ENCODE measurements at regions not wholly inside any gene's neighbourhood (a gene's known extent, or its start where the extent isn't known, plus 50 kb on each side); places are given as distances from the start of the nearest gene placed in this dataset.

DNA sequence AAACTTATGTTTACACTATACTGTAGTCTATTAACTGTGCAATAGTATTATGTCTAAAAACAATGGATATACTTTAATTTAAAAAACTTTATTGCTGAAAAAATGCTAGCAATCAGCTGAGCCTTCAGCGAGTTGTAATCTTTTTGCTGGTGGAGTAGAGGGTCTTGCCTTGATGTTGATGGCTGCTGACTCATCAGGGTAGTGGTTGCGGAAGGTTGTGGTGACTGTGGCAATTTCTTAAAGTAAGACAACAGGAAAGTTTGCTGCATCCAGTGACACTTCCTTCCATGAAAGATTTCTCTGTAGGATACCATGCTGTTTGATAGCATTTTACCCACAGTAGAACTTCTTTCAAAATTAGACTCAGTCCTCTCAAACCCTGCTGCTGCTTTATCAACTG is 234.7 kb upstream of the CSF3R start:
- no peak for DNase-seq

DNA sequence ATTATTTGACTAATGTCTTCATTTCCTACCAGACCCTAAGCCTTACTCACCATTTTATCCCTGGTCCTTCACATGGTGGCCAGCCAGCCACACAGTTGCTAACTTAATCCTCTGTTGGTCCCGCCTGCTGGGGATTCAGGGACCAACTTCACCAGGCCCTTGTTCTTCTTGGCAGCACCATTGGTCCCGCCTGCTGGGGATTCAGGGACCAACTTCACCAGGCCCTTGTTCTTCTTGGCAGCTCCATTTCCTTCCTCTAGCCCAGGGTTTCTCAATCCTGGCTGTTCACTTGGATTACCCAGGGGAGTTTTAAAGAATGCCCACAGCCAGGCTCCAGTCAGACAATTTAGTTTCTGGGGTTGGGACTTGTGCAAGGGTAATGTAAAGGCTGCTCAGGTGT is 233.1 kb upstream of the CSF3R start:
- DNase-seq = no peak

DNA sequence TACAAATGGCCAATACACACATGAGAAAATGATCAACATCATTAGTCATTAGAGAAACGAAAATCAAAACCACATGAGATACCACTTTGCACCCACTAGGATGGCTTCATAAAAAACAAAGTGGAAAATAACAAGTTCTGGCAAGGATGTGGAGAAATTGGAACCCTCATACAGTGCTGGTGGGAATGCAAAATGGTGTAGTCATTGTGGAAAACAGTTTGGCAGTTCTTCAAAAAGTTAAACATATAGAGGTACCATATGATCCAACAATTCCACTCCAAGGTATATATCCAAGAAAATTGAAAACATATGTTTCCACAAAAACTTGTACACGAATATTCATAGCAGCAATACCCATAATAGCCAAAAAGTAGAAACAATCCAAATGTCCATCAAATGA is 231.6 kb upstream of the CSF3R start:
- no peak for DNase-seq

DNA sequence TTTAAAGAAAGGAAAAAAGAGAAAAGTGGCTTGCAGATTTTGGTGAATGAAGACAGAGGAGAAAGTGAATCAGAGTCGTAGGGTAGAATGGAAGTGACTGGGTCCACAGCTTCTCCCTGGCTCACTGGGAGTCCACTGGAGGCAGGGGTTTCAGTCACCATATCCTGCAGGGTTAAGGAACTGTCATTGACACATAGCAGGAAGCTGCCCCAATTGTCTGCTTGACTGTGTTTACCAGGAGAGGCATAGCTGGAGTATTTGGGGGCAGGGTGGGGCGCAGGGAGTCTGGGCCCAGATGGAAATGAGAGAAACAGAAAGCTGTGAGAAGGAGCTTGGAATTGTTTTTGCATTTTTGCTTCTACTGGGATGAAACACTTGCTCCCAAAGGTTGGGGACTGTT is 228.8 kb upstream of the CSF3R start:
- DNase-seq = no peak

DNA sequence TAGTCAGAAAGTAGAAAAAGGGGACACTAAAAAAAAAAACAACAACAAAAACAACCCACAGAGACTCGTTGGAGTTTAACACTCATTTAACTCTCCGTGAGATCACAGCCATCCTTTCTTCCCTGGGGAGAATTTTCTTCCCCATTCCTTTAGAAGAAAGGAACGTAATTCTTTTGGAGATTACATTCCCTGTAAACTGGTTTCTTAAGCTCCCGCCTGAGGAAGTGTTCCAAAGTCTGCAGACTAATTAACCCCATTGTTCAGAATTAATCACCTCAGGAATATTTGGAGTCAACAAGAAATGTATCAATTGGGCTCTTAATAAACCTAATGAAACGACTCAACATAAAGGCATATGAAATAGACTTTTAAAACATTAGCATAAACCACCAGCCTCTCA is 228.2 kb upstream of the CSF3R start:
- DNase-seq = no peak

DNA sequence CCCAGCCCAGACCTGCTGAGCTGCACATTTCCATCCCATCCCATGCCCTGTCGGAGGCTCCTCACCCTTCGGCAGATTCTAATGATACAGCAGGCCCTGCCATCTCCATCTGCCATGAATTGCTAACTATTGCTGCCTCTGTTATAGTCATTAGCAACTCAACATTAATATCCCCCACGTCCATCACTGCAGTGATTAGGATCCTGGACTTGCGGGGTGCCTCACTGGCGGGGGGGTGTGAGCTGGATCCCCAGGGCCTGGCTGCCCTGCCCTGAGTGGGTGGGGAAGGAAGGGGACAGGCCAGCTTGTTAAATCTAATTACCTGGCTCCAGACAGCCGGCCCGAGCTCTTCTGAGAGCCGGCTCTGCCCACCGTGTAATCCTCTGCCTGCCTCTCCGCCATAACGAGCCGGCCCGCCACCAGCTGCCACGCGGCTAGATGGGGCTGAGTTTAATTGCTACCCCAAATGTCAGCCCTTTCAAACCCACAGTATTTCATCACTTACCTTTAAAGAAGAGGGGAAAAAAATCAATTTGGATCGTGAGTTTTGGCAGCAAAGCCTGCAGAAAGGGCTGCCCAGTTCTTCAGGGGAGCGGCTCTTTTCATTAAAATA is 227.3 kb upstream of the CSF3R start:
- no peak for DNase-seq

DNA sequence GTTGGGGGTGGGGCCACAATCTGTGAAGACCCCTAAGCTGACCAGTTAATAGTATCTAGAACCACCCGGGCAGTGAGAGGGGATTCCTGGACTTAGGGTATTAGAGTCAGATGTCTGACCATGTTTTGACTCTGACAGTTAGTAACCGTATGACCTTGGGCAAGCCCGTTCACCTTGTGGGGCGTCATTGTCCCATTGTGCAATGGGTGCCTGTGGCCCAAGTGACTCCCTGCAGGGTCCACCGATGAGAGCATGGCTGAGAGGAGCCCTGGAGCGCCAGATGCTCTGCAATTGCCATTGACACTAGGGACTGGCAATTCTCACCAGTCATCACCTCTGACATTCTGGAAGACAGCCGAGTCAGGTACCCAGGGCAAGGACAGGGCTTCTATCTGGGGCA is 225.9 kb upstream of the CSF3R start:
- no peak for DNase-seq

DNA sequence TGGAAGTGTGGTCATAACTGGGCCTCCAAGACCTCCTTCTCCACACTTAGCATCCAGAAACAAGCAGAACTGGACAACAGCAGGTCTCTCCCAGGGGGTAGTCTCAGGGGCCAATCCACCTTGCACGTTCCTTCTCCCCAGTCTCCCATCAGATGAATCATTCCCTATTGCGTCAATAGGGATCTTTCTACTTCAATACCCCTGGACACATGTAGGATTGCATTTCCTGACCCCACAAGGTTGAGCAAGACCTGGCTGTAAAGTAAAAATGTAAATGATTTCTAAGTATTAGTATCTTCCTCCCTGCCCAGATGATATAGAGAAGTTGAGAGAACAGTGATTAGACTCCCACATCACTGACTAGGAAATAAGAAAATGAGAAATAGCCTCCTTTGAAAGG is 224.5 kb upstream of the CSF3R start:
- no peak for DNase-seq

DNA sequence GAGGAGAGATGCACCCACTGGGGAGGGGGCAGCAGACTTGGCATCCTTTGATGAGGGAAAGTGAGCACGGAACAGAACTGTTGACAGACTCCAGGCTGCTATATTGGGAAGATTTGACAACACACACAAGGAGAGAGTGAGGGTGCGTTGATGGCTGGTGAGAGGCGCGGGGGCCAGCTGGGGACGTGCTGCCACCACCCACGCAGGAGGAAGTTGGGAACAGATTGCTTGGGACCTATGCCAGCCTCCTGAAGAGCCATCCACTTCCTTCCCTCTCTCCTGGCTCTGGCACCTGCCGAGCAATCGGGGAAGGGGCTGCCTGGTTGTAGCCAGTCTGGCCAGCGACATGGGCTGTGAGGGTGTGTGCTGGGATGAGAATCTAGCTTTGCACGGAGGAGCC is 223.7 kb upstream of the CSF3R start:
- no peak for DNase-seq

DNA sequence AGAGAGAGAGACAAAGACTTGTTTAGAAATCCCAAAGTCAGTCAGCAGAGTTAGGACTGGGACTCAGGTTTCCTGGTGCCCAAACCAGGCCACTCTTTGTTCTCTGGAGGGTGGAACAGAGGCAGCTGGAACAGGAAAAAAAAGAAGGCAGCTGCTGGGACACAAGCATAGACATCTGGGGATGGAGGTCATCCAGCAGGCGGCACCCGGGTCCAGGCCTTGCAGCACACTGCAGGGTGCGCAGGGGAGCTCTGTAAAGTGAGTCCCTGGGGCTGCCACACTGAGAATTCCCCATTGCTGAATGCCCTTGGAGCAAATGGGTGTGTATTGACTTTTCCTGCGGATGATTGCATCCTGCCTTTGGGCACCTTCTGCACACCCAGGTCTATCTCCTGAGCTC is 222.9 kb upstream of the CSF3R start:
- no peak for DNase-seq

DNA sequence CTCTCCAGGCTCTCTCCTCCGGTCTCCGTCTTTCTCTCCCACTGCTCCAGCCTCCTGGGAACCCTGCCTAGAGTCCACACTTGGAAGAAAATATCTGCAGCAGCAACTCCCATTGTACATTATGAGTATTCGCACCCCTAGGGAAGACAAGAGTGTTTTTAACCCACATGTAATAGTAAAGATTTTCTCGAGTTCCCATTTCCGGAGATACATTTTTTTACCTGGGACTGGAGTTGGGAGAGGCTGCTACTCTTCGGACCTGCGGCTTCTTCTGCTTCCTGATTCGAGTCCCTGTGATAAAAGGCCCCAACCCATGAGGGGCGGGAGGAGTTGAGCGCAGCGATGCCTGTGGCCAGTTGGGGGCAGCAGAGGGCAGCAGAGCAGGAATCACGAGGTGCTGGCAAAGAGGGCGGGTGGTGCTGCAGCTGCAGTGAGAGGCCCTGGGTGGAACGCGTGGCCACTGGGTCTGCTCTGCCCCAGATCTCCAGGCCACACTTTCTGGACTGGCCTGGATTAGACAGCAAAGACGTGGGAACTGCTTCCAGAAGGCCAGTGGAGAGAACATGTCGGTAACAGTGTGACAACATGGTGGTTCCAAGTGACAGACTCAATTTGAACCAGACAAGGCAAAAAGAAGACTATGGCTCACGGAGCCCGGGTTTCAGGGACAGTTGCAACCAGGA is 221.0 kb upstream of the CSF3R start:
- DNase-seq = peak; percentile 48

DNA sequence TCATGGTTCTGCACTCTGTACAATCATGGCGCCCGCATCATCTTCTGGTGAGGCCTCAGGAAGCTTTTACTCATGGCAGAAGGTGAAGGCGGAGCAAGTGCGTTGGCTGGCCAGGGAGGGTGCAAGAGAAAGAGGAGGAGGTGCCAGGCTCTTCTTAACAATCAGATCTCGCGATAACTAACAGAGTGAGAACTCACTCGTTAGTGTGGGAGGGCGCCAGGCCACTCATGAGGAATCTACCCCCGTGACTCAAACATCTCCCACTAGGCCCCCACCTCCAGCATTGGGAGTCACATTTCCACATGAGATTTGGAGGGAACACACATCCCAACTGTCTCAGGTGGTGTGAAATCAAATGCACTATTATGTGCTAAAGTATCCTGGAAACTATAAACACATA is 220.2 kb upstream of the CSF3R start:
- DNase-seq = no peak

DNA sequence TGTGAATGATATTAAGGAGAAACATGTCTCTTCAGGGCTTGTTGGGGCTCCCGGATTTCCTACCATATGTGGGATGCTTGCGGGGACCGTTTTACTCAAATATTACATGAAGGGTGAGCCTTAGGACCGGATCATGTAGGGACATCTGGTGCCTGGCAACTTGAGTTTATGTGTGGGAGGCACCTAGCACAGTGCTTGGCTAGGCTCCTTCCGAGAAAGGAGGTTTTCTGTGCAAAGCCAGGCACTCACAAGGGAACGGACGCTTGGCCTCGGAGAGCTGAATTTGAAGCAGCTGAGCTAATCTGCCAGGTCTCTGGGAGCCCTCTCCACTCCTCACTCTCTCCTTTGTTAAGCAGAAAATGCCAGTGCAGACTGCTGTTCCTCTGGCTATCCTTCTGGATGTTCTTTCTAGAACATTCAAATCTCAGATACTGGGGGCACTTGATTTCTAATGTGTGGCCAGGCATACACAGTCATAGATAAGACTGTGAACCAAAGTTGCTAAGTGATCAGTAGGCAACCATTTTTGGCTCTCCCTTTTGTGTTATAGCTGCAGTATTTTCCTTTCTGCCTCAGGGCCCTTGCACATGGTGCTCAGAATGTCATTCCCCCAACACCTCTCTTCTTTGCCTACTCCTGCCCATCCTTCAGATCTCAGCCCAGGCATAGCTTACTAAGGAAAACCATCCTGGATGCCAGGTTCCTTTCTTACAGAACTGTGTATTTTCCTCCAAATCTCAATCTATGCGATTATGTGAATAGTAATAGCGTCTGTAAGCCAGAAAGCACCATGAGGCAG is 216.6 kb upstream of the CSF3R start:
- DNase-seq = no peak

DNA sequence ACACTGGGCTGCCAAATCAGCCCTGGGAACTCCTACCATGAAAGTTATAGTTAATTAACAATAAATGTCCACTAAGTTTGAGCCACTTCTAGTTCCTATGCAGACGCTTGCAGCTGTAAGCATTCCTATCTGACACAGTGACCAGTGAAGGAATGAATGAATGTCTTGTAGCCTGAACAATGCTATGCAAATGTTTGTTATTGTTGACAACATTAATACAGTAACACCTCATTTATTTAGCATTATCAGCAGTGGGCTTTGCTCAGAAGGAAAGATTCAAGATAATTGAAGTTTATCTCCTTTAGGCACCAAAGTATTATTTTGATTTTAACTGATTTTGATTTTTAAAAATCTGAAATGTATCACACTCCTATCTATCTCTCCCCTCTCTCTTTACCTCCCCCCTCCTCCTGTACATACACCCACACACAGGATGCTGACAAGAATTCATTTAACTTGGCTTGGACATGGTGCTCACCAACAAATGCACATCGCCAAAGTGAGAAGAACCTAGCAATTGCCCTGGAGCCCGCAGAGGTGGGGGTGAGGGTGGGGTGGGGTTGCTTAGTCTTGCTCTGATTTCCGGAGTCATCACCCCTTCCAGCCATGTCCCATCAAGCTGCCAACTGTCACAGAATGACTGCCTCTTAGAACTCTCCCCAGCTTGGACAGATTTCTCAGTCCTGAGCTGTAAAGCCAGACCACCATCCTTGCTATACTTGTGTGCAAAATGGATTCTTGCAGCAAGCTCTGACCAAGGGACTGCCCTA is 215.3 kb upstream of the CSF3R start:
- no peak for DNase-seq

DNA sequence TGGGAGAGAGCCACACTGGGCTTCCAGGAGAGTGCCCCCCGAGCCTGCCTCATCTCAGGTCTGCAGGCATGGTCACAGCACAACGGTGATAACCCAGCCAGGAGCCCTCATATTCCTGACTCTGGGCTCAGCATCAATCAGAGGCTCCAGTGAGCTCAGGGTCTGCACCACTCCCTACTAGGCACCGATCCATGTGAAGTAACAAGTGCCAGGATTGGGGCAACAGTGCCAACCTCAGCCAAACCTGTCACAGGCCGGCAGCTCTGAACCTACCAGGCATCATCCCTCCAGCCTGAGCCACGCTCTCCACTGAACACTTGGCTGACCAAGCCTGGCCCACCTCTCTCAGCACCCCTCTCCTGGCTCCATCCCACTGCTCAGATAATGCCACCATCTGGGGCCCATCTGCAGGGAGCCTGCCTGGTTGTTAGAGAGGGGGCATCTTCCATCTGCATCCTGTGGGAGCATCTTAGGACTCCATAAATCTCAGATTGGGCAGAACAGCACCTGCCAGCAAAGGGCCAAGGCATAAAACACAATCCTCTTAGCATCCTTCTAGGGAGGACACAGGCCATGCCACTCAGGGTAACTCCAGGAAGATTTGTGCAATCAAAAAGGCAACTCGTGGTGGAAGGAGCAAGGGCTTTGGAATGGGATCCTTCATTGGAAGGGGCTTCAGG is 213.7 kb upstream of the CSF3R start:
- DNase-seq = no peak

DNA sequence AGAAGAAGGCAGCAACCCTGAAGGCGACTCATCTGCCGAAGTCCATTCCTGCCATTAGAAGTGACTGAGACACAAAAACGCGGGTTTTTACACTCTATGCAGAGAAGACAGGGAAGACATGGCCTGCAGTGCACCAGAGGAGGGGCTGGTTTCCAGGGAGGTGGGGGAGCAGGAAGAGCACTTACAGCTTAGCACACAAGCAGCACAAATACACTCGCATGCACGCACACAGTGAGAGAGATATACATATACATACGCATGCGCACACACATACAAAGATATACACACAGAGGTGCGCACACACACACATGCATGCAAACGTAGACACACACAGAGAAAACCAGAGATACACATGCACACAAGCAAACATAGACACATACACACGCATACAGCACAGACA is 210.9 kb upstream of the CSF3R start:
- no peak for DNase-seq

DNA sequence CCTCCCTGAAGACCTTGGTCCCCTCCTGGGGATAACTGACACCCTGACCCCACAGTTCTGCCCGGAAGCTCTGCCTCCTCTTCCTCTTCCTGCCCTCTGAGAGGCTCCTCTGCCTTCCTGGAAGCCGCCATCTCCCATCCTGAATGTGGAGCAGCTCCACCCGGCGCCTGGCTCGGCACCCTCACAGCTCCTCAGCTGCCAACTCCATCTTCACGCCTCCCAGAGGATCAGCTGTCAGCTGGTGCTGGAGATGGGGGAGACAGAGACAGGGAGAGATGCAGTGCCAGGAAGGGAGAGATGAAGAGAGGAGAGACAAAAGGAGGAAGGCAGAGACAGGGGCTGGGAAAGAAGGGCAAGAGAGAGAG is 210.4 kb upstream of the CSF3R start:
- no peak for DNase-seq

DNA sequence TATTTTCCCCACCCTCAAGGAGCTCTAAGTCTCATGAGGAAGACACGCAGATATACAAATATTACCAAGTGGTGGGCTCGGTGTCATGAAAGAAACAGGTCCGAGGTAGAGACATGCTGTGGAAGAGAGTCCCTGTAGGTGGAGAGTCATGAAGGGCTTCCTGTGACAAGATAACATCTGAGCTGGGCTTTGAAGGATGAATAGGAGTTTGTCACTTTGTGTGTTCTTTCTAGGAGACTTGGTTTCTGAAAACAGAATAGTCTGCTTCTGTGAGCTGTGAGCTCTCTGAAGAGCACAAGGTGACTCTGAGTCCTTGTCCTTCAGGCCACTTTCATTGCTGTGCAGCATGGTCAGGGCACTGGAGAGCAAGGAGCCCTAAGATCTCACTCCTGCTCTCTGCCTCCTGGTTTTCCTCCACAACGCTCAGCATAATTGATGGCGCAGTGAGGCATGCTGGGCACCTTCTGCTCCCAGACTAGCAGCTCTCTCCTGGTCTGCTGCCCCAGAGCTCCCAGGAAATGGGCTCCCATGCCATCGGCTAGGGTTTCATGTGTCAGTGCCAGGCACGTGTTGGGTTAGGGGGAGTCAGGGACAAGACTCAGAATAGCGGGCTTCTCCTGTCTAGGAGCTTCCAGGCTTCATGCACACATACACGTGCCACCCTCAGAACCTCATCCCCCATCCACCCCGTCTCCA is 209.9 kb upstream of the CSF3R start:
- DNase-seq = no peak

DNA sequence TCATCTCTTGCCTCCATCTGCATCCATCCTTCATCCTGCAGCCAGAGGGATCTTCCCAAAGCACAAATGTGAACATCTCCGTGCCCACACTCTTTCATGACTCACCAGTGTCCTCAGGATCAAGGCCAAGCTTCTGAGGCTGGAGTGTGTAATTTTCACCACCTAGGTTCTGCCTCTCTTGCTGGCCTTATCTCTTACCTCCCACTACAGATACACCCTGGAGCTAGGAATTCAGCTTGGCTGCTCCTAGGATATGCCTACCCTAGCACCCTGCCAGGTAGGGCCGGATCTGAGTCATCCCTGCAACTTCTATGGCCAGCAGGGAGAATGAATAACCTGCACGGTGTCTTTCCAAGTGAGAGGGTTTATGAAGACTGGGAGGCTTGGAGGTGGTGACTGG is 208.7 kb upstream of the CSF3R start:
- DNase-seq = no peak

DNA sequence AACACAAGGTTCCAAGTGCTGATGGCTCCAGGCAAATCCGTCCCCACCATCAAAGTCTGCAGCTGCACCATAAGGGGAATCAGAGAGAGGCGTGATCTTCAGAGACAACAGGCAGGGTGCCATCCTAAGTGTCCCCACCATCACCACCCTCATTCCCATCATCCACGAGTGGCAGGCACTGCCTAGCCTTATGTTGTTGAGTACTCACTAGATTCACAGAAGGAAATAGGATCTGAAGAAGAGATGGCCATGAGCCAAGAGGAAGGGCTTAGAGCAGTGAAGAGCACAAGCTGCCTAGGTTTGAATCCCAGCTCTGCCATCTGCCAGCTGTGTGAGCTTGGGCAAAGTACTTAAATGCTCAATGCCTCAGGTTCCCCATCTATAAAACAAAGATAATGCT is 207.3 kb upstream of the CSF3R start:
- DNase-seq = no peak

DNA sequence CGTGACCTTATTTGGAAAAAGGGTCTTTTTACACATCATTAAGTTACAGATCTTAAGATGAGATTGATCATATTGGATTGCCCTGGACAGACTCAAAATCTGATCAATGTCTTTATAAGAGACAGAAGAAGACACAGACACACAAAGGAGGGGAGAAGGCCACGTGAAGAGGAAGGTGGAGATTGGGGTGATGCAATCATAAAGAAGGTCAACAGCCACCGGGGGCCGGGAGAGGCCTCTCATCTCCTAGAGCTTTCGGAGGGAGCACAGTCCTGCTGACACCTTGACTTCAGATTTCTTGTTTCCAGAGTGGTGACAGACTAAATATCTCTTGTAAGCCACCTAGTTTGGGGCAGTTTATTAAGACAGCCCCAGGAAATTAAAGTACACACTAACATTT is 204.6 kb upstream of the CSF3R start:
- DNase-seq = no peak

DNA sequence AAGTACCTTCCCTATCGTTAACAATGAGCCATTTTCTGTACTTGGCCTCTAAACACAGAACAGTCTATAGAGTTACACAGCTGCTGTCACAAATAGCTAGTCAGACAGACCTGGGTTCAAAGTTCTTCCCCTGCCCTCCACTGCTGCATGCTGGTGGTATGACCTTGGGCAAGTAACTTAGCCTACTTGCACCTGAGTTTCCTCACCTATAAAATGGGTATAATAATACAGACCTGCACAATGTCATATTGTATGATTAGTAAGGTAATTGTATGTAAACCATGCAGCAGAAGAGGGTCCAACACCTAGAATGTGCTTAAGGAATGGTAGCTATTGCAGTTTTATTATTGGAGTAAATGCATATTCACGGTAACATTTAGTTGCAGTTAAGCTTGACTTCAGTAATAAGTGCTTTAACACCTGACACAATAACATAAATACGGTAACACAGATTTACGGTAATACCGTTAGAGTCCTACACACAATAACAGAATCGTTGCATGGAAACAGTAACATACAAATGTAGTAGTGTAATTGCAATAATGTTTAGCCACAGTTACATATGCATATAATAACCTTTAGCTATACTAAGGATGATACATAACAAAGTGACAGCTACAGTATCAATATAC is 193.3 kb upstream of the CSF3R start:
- DNase-seq = no peak

Data from CD4-positive, alpha-beta T cell treated with Interleukin-12 subunit alpha and Interleukin-12 subunit beta, for 1 hour (primary cell).